HL-60 (cell line): ENCODE measurements at regions not wholly inside any gene's neighbourhood (a gene's known extent, or its start where the extent isn't known, plus 50 kb on each side); places are given as distances from the start of the nearest gene placed in this dataset.

Experiments
- DNase-seq, 2 experiments: peaks; one replicate each; pipeline ENCODE4 v3.0.0-alpha.2; 2010 to 2020; ENCODE audit warnings: low read depth in 1 of 2, low spot score in 1 of 2
- H3K27ac ChIP-seq: fragments of 250-450 bp; sonication (Bioruptor Pico); replicated peaks from 2 replicates; pipeline ENCODE4 v1.5.1; 2020; ENCODE audit warnings: mild to moderate bottlenecking, moderate library complexity
- H3K27me3 ChIP-seq: fragments of 250-450 bp; sonication (Bioruptor Pico); 2 replicates; pipeline ENCODE4 v1.5.1; 2021; ENCODE audit warnings: mild to moderate bottlenecking, moderate library complexity; ENCODE audit not compliant: insufficient read depth, poor library complexity, severe bottlenecking
- H3K4me3 ChIP-seq: replicated peaks from 2 replicates; pipeline ENCODE4 v1.5.1; 2011; ENCODE audit warnings: mild to moderate bottlenecking, control low read depth, low read length; ENCODE audit not compliant: insufficient read depth
- GABPA ChIP-seq: IDR thresholded peaks from 2 replicates; pipeline ENCODE4 v1.6.1; 2012; ENCODE audit warnings: low read depth
- POLR2AphosphoS5 ChIP-seq: IDR thresholded peaks from 2 replicates; pipeline ENCODE4 v1.6.1; 2012; ENCODE audit warnings: low read depth
- SPI1 ChIP-seq: IDR thresholded peaks from 2 replicates; pipeline ENCODE4 v1.6.1; 2012; ENCODE audit warnings: low read depth, mild to moderate bottlenecking, borderline replicate concordance
- TF ChIP-seq, protein P1 (sequence below): IDR thresholded peaks from 2 replicates; pipeline ENCODE4 v1.6.1; 2012; ENCODE audit warnings: low read depth; ENCODE audit not compliant: insufficient replicate concordance
- TF ChIP-seq, protein P2 (sequence below): IDR thresholded peaks from one replicate; pipeline ENCODE4 v1.5.1; 2011; ENCODE audit warnings: low read length, control low read depth, inconsistent platforms; ENCODE audit not compliant: insufficient read depth

DNA sequence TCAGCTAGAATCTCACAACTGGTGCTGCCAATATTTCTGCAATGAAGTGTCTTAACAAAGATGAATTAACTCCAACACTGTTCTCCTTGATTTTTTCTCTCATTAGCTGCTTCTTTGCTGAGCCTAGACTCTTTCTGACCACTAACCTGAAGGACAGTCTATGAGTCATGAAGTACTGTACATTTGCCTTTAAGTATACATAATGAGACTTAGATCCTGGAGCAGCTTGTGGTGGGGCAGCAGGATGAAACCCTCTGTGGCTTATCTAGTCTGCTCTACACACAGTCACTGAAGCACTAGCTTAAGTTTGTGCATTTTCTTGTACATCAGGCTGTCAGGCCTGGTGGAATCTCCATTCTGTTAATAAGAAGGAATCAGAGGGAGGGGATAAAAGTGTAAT lies 307.4 kb upstream of the SMIM31 start:
- TF ChIP-seq POLR2AphosphoS5: no peak
- TF ChIP-seq, protein P1, sequence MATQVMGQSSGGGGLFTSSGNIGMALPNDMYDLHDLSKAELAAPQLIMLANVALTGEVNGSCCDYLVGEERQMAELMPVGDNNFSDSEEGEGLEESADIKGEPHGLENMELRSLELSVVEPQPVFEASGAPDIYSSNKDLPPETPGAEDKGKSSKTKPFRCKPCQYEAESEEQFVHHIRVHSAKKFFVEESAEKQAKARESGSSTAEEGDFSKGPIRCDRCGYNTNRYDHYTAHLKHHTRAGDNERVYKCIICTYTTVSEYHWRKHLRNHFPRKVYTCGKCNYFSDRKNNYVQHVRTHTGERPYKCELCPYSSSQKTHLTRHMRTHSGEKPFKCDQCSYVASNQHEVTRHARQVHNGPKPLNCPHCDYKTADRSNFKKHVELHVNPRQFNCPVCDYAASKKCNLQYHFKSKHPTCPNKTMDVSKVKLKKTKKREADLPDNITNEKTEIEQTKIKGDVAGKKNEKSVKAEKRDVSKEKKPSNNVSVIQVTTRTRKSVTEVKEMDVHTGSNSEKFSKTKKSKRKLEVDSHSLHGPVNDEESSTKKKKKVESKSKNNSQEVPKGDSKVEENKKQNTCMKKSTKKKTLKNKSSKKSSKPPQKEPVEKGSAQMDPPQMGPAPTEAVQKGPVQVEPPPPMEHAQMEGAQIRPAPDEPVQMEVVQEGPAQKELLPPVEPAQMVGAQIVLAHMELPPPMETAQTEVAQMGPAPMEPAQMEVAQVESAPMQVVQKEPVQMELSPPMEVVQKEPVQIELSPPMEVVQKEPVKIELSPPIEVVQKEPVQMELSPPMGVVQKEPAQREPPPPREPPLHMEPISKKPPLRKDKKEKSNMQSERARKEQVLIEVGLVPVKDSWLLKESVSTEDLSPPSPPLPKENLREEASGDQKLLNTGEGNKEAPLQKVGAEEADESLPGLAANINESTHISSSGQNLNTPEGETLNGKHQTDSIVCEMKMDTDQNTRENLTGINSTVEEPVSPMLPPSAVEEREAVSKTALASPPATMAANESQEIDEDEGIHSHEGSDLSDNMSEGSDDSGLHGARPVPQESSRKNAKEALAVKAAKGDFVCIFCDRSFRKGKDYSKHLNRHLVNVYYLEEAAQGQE: no peak
- TF ChIP-seq SPI1: no peak
- TF ChIP-seq, protein P2, sequence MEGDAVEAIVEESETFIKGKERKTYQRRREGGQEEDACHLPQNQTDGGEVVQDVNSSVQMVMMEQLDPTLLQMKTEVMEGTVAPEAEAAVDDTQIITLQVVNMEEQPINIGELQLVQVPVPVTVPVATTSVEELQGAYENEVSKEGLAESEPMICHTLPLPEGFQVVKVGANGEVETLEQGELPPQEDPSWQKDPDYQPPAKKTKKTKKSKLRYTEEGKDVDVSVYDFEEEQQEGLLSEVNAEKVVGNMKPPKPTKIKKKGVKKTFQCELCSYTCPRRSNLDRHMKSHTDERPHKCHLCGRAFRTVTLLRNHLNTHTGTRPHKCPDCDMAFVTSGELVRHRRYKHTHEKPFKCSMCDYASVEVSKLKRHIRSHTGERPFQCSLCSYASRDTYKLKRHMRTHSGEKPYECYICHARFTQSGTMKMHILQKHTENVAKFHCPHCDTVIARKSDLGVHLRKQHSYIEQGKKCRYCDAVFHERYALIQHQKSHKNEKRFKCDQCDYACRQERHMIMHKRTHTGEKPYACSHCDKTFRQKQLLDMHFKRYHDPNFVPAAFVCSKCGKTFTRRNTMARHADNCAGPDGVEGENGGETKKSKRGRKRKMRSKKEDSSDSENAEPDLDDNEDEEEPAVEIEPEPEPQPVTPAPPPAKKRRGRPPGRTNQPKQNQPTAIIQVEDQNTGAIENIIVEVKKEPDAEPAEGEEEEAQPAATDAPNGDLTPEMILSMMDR: no peak
- no peak for TF ChIP-seq GABPA
- Histone ChIP-seq H3K4me3 (no peak overlapping the region), H3K27ac (no peak overlapping the region), H3K27me3 (no peaks in the 10 kb centered on the region)
- no peak for DNase-seq

DNA sequence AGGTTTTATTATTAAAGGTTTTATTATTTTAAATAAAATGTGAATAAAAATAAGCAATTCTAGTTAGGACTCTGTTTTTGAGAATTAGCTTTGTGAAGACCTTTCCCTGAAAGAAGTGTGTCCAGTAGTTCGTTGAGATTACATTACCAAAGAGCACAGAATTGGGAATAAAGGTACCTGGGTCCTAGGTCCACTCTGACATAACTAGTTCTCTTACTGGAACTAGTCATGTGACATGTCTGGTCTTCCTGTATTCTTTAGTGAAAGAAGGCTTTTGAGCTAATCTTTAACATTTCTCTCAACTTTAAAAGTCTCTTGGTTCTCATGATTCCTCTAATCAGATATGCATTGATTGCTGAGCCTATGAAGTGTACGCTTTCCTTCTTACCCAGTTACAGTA lies 292.0 kb upstream of the SMIM31 start:
- H3K27ac ChIP-seq: no peak overlapping the region
- TF ChIP-seq, protein P2: no peak
- TF ChIP-seq POLR2AphosphoS5: no peak
- TF ChIP-seq, protein P1: no peak
- no peak for TF ChIP-seq SPI1
- no peak for TF ChIP-seq GABPA
- no peaks in the 10 kb centered on the region for H3K27me3 ChIP-seq
- no peak for DNase-seq
- H3K4me3 ChIP-seq: no peak overlapping the region

DNA sequence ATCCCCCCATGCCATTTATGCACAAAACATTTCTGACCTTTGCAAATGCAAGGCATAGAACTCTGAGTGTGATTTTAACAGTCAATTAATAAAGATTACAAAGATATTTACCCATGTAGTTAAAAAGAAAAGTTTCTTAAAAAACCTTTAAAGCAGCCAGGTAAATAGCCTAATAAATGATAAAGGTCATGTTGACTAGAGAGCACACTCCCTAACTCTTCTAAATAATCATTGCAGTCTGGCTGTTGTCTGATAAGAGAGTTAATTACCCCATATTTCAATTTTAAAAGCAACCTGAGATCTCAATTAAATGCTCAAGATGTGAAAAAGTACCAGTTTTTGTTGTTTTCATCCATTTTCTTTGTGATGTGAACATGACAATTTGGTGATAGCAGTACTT lies 291.5 kb upstream of the SMIM31 start:
- Histone ChIP-seq H3K4me3 (no peak overlapping the region), H3K27ac (no peak overlapping the region), H3K27me3 (no peaks in the 10 kb centered on the region)
- TF ChIP-seq, protein P1: no peak
- TF ChIP-seq, protein P2: no peak
- DNase-seq: no peak
